ENCODE measurements at regions not wholly inside any gene's neighbourhood (a gene's known extent, or its start where the extent isn't known, plus 50 kb on each side); places are given as distances from the start of the nearest gene placed in this dataset.

GRCh38 chr18:39618265-39619003, 2052.8 kb upstream of the CELF4 start:
- no peaks in the 10 kb centered on the region for H3K36me3 ChIP-seq
- no peak for TF ChIP-seq CTCF (IDR thresholded peaks at IDR 0.05)
- no peak for TF ChIP-seq POLR2A (IDR thresholded peaks at IDR 0.05)
- DNase-seq: no peak
- H3K27ac ChIP-seq: no peak overlapping the region
- no peaks in the 10 kb centered on the region for H3K4me1 ChIP-seq
- no peaks in the 10 kb centered on the region for H3K9me3 ChIP-seq
- H3K4me3 ChIP-seq: no peak overlapping the region
- no peaks in the 10 kb centered on the region for H3K27me3 ChIP-seq

GRCh38 chr18:39611381-39612100, 2045.9 kb upstream of the CELF4 start:
- Histone ChIP-seq H3K27ac (no peak overlapping the region), H3K27me3 (no peaks in the 10 kb centered on the region), H3K9me3 (no peaks in the 10 kb centered on the region), H3K36me3 (no peaks in the 10 kb centered on the region), H3K4me1 (no peaks in the 10 kb centered on the region), H3K4me3 (no peak overlapping the region)
- TF ChIP-seq POLR2A (IDR thresholded peaks at IDR 0.05): no peak
- no peak for TF ChIP-seq CTCF (IDR thresholded peaks at IDR 0.05)
- no peak for DNase-seq

DNA sequence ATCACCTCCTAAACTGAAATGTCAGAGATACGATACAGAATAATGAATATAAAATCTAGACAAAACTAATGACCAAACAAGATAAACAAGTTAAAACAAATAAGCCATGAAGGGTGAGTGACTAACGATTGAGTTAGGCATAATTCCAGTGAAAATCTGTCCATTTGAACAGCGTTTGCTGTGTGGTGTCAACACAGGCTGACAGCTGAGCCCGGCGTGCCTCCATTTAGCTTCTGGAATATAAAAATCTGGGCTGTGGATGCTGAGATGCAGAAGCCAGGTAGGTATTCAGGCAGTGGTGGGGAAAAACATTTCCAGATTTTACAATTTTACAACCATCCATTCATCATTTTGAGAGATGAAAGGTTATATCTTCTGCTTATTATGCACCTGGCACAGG, 2041.4 kb upstream of the CELF4 start:
- no peak for DNase-seq
- TF ChIP-seq CTCF (IDR thresholded peaks at IDR 0.05): no peak
- TF ChIP-seq POLR2A (IDR thresholded peaks at IDR 0.05): no peak
- no peak overlapping the region for H3K27ac ChIP-seq
- H3K4me3 ChIP-seq: no peak overlapping the region
- H3K9me3 ChIP-seq: no peaks in the 10 kb centered on the region
- no peaks in the 10 kb centered on the region for H3K36me3 ChIP-seq
- H3K27me3 ChIP-seq: no peaks in the 10 kb centered on the region
- H3K4me1 ChIP-seq: no peaks in the 10 kb centered on the region

DNA sequence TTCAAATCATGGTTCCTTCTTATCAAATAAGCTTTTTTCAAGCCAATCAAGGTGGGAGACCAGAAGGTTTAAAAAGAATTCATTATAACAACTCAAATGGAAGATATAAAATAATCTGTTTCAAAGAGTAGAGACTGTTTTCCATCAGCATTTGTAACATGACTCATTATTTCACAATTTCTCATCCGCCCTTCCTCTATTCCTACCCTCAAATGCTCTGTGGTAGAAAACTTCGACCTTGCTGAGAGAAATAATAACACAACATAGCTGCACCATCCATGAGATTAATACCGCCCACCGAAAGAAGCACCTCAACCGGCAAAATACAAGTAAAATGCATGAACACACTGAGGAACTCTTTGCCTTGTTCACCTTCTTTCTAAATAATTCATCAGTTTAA, 2039.2 kb upstream of the CELF4 start:
- Histone ChIP-seq H3K9me3 (no peaks in the 10 kb centered on the region), H3K27ac (no peak overlapping the region), H3K4me1 (no peaks in the 10 kb centered on the region), H3K4me3 (no peak overlapping the region), H3K27me3 (no peaks in the 10 kb centered on the region), H3K36me3 (no peaks in the 10 kb centered on the region)
- TF ChIP-seq CTCF (IDR thresholded peaks at IDR 0.05) (no peak), POLR2A (IDR thresholded peaks at IDR 0.05) (no peak)
- no peak for DNase-seq

DNA sequence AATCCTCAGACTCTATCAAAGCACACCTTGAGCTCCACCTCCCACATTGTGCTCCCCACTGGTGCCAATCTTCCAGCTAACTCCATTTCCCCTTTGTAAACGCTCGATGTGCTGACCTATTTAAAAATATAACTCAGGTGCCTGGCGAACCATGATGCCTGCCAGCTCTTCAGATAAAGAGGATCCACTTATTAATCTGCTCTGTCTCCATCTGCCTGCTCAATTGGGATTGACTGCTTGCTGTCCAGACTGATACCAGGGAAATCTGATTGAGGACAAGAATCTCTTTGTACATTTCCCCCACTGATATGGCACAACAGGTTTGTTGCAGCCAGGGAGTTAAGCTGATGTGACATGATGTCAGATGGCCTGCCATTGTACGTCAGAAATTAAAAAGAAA, 2036.5 kb upstream of the CELF4 start:
- H3K4me3 ChIP-seq: no peak overlapping the region
- TF ChIP-seq POLR2A (IDR thresholded peaks at IDR 0.05) (no peak), CTCF (IDR thresholded peaks at IDR 0.05) (no peak)
- no peaks in the 10 kb centered on the region for H3K36me3 ChIP-seq
- DNase-seq: no peak
- no peaks in the 10 kb centered on the region for H3K4me1 ChIP-seq
- no peaks in the 10 kb centered on the region for H3K9me3 ChIP-seq
- no peaks in the 10 kb centered on the region for H3K27me3 ChIP-seq
- no peak overlapping the region for H3K27ac ChIP-seq

Data from Peyer's patch (tissue), 4 donors.